ENCODE measurements at regions not wholly inside any gene's neighbourhood (a gene's known extent, or its start where the extent isn't known, plus 50 kb on each side); places are given as distances from the start of the nearest gene placed in this dataset.

DNA sequence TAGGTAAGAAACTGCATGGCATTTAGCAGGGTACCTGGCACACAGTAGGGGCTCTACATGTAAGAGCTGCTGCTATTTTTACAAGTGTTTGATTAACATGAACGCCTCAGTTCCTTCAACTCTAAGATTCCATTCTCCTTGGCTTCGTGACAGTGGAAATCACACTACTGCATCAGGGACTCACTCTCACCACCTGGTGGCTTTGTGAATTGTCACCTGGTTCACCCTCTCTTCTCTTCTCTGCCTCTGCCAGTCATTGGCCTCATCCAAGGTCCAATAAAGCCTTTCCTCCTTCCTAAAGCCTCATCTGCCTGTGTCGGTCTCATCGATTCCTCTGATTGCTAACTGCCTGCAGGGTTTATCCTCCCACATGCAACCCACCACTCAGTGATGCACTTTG lies 476.4 kb downstream of the VRK1 start:
- Histone ChIP-seq H3K9me3 (ENCODE audit: low read length) (no peaks in the 10 kb centered on the region), H3F3A (ENCODE audit: insufficient read depth, low read length, poor library complexity, severe bottlenecking) (no peaks in the 10 kb centered on the region), H4K20me1 (ENCODE audit: insufficient read depth) (no peaks in the 10 kb centered on the region), H3K36me3 (ENCODE audit: insufficient read depth, low read length) (no peaks in the 10 kb centered on the region), H3K9me2 (ENCODE audit: insufficient read depth, low read length) (no peaks in the 10 kb centered on the region), H2AFZ (ENCODE audit: low read depth, low read length) (no peak overlapping the region), H3K27me3 (ENCODE audit: insufficient read depth, low read depth, low read length) (no peaks in the 10 kb centered on the region), H3K9ac (ENCODE audit: low read length) (no peak overlapping the region), H3K4me2 (ENCODE audit: low read length) (no peak overlapping the region), H3K27ac (ENCODE audit: low read length) (no peak overlapping the region), H3K4me3 (ENCODE audit: low read length) (no peak overlapping the region), H3K79me2 (replicated peaks; ENCODE audit: insufficient read depth, low read length) (no peaks in the 10 kb centered on the region)
- TF ChIP-seq TAF1 (IDR thresholded peaks at IDR 0.05; ENCODE audit: low read depth) (no peak), SMC3 (conservative IDR thresholded peaks at IDR 0.05; ENCODE audit: poor library complexity) (no peak), MXI1 (conservative IDR thresholded peaks at IDR 0.05; ENCODE audit: poor library complexity, severe bottlenecking) (no peak), POLR2AphosphoS5 (IDR thresholded peaks at IDR 0.05) (no peak), EP300 (conservative IDR thresholded peaks at IDR 0.05; ENCODE audit: poor library complexity, severe bottlenecking) (no peak), EZH2 (IDR thresholded peaks at IDR 0.05; ENCODE audit: borderline replicate concordance, insufficient read depth, low read length, poor library complexity, severe bottlenecking) (no peak), RAD21 (conservative IDR thresholded peaks at IDR 0.05) (no peak)
- TF ChIP-seq, protein P1, sequence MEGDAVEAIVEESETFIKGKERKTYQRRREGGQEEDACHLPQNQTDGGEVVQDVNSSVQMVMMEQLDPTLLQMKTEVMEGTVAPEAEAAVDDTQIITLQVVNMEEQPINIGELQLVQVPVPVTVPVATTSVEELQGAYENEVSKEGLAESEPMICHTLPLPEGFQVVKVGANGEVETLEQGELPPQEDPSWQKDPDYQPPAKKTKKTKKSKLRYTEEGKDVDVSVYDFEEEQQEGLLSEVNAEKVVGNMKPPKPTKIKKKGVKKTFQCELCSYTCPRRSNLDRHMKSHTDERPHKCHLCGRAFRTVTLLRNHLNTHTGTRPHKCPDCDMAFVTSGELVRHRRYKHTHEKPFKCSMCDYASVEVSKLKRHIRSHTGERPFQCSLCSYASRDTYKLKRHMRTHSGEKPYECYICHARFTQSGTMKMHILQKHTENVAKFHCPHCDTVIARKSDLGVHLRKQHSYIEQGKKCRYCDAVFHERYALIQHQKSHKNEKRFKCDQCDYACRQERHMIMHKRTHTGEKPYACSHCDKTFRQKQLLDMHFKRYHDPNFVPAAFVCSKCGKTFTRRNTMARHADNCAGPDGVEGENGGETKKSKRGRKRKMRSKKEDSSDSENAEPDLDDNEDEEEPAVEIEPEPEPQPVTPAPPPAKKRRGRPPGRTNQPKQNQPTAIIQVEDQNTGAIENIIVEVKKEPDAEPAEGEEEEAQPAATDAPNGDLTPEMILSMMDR (IDR thresholded peaks at IDR 0.05; ENCODE audit: poor library complexity, severe bottlenecking) = no peak
- TF ChIP-seq, protein P2, sequence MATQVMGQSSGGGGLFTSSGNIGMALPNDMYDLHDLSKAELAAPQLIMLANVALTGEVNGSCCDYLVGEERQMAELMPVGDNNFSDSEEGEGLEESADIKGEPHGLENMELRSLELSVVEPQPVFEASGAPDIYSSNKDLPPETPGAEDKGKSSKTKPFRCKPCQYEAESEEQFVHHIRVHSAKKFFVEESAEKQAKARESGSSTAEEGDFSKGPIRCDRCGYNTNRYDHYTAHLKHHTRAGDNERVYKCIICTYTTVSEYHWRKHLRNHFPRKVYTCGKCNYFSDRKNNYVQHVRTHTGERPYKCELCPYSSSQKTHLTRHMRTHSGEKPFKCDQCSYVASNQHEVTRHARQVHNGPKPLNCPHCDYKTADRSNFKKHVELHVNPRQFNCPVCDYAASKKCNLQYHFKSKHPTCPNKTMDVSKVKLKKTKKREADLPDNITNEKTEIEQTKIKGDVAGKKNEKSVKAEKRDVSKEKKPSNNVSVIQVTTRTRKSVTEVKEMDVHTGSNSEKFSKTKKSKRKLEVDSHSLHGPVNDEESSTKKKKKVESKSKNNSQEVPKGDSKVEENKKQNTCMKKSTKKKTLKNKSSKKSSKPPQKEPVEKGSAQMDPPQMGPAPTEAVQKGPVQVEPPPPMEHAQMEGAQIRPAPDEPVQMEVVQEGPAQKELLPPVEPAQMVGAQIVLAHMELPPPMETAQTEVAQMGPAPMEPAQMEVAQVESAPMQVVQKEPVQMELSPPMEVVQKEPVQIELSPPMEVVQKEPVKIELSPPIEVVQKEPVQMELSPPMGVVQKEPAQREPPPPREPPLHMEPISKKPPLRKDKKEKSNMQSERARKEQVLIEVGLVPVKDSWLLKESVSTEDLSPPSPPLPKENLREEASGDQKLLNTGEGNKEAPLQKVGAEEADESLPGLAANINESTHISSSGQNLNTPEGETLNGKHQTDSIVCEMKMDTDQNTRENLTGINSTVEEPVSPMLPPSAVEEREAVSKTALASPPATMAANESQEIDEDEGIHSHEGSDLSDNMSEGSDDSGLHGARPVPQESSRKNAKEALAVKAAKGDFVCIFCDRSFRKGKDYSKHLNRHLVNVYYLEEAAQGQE (IDR thresholded peaks at IDR 0.05; ENCODE audit: borderline replicate concordance) = no peak

DNA sequence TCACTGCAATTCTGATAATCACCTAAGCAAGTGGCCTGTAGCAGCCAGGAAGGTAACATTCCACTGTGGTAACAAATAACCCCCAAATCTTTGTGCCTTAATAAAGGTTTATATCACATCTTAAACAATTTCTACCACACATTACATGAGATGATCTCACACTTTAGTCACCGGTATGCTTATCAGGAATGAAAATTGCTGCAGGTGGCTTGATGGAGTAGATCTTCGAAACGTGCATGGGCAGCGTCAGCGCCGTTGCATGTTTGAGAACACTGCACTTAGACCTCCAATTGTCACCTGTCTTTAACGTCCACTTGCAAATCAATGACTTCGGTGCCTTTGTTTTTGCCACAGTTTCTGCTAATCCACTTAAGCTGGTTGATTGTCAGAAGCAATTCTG lies 477.4 kb downstream of the VRK1 start:
- no peak overlapping the region for H3K4me2 ChIP-seq (ENCODE audit: low read length)
- H3K9ac ChIP-seq (ENCODE audit: low read length) = no peak overlapping the region
- no peaks in the 10 kb centered on the region for H3K36me3 ChIP-seq (ENCODE audit: insufficient read depth, low read length)
- no peak overlapping the region for H2AFZ ChIP-seq (ENCODE audit: low read depth, low read length)
- no peak overlapping the region for H3K27ac ChIP-seq (ENCODE audit: low read length)
- H3K79me2 ChIP-seq (replicated peaks; ENCODE audit: insufficient read depth, low read length) = no peaks in the 10 kb centered on the region
- H4K20me1 ChIP-seq (ENCODE audit: insufficient read depth) = no peaks in the 10 kb centered on the region
- H3K9me2 ChIP-seq (ENCODE audit: insufficient read depth, low read length) = no peaks in the 10 kb centered on the region
- no peaks in the 10 kb centered on the region for H3K27me3 ChIP-seq (ENCODE audit: insufficient read depth, low read depth, low read length)
- no peak for TF ChIP-seq TAF1 (IDR thresholded peaks at IDR 0.05; ENCODE audit: low read depth)
- TF ChIP-seq, protein P1 (IDR thresholded peaks at IDR 0.05; ENCODE audit: poor library complexity, severe bottlenecking) = no peak
- TF ChIP-seq EZH2 (IDR thresholded peaks at IDR 0.05; ENCODE audit: borderline replicate concordance, insufficient read depth, low read length, poor library complexity, severe bottlenecking) = no peak
- TF ChIP-seq EP300 (conservative IDR thresholded peaks at IDR 0.05; ENCODE audit: poor library complexity, severe bottlenecking) = no peak
- TF ChIP-seq SMC3 (conservative IDR thresholded peaks at IDR 0.05; ENCODE audit: poor library complexity) = no peak
- TF ChIP-seq POLR2AphosphoS5 (IDR thresholded peaks at IDR 0.05) = no peak
- TF ChIP-seq RAD21 (conservative IDR thresholded peaks at IDR 0.05) = no peak
- TF ChIP-seq, protein P2 (IDR thresholded peaks at IDR 0.05; ENCODE audit: borderline replicate concordance) = no peak
- no peak for TF ChIP-seq MXI1 (conservative IDR thresholded peaks at IDR 0.05; ENCODE audit: poor library complexity, severe bottlenecking)
- H3K4me3 ChIP-seq (ENCODE audit: low read length) = no peak overlapping the region
- no peaks in the 10 kb centered on the region for H3F3A ChIP-seq (ENCODE audit: insufficient read depth, low read length, poor library complexity, severe bottlenecking)
- no peaks in the 10 kb centered on the region for H3K9me3 ChIP-seq (ENCODE audit: low read length)

Measured in neural cell (in vitro differentiated cells).